ENCODE measurements at regions not wholly inside any gene's neighbourhood (a gene's known extent, or its start where the extent isn't known, plus 50 kb on each side); places are given as distances from the start of the nearest gene placed in this dataset.

DNA sequence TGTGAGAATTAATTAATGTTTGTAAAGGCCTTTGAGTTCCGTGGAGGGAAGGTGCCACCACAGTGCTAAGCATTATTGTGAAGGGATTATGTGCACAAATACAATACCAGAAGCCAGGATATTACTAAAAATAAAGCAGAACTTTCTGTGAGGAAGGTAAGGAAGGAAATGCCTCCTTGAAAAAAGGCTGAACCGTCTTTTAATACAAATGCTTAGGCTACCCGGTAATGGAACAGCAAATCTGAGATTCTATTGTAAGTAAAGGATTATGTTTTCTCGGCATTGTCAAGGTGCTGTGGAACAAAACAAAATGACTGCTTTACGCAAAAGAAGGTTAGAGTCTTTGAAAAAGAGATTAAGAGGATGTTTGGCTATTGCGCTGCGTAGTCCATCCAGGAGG, 57.9 kb upstream of the SPRY1 start:
- TF ChIP-seq POLR2A (IDR thresholded peaks at IDR 0.05) (no peak), POLR2AphosphoS5 (IDR thresholded peaks at IDR 0.05) (no peak)
- TF ChIP-seq, protein P1, sequence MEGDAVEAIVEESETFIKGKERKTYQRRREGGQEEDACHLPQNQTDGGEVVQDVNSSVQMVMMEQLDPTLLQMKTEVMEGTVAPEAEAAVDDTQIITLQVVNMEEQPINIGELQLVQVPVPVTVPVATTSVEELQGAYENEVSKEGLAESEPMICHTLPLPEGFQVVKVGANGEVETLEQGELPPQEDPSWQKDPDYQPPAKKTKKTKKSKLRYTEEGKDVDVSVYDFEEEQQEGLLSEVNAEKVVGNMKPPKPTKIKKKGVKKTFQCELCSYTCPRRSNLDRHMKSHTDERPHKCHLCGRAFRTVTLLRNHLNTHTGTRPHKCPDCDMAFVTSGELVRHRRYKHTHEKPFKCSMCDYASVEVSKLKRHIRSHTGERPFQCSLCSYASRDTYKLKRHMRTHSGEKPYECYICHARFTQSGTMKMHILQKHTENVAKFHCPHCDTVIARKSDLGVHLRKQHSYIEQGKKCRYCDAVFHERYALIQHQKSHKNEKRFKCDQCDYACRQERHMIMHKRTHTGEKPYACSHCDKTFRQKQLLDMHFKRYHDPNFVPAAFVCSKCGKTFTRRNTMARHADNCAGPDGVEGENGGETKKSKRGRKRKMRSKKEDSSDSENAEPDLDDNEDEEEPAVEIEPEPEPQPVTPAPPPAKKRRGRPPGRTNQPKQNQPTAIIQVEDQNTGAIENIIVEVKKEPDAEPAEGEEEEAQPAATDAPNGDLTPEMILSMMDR (IDR thresholded peaks at IDR 0.05) = no peak
